Suppressor macrophage treated with lipopolysaccharide for 1 hour (primary cell): ENCODE measurements at regions not wholly inside any gene's neighbourhood (a gene's known extent, or its start where the extent isn't known, plus 50 kb on each side); places are given as distances from the start of the nearest gene placed in this dataset.

ENCODE experiments used
- DNase-seq, 3 donors: peaks; one replicate each; pipeline ENCODE4 v3.0.0-alpha.2; 2020 to 2022

- no peak for DNase-seq
These were observed 303.4 kb downstream of the RAB28 start for GRCh38 chr4:13180701-13181100.

- no peak for DNase-seq
These were observed 305.5 kb downstream of the RAB28 start for GRCh38 chr4:13178621-13179020.

- no peak for DNase-seq
These were observed 307.4 kb downstream of the RAB28 start for GRCh38 chr4:13176741-13177142.

DNA sequence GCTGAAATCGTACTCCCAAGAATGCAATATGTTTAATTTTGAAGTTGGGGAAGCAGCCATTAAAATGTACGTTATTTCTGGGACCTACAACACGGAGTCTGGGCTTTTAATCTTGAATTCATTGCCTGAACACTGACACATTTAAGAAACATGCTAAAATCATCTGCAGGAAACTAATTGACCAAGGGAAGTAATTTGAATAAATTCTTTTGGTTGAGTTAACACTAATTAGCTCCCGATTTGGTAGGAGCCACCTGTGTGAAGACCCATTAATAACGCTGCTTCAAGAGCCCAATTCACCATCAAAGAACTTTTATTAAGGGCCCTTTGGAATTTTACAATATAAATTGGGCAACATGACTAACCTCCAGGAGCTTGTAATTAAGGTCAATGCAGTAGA, 309.2 kb downstream of the RAB28 start:
- no peak for DNase-seq

- no peak for DNase-seq
These were observed 310.1 kb downstream of the RAB28 start for GRCh38 chr4:13174001-13174400.

GRCh38 chr4:13171292-13172057, 312.7 kb downstream of the RAB28 start:
- no peak for DNase-seq

DNA sequence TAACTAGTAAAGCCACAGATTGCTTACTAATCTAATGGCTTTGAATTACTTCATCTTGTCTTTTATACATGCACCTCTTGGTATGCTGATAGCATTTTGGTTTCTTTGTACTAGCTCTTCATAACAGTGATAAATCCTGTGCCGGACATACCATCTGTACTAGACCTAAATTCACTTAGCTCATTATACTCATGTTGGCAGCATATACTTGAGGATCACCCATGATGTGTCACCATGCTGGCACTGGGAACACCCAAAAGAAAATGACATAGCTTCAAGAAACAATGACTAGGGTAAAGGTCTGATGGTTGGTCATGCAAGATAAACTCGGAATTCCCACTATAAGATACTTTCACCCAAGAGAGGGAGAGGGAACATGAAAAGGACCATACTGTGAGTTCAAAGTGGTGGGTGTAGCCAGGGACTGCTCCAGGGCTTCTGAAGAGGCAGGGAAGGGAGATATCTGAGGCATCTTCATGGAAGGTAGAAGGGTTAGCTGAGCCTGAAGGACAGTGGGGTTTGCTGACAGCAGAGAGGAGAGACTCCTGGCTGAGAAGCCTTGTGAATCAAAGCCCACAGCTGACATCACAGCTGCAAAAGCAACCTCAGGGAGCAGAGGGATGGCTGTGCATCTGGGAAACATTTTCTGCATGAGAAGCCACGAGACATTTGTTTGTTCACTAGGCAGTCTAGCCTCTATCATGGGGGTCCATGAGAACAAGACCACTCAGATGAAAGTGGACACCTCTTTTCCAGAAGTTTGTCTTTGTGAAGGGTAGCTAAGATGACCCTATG, 314.2 kb downstream of the RAB28 start:
- DNase-seq, result no peak

DNA sequence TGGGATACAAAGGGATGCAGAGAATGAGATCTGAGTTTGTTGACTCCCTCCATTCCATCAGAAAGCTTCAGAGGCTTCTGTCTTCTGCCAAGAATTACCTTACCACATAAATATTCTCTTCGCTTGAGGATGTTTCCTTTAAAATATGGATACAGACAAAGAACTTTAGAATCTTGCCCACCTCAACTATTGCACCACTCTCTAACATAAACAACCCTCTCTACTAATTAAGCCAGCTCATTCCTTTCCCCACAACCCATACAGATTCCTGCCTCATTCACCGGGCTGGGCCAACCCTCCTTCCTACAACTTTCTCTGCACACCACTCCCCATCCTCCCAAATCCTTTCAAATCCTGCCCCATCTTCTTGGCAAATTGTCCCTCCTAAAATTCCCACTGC, 315.8 kb downstream of the RAB28 start:
- no peak for DNase-seq

DNA sequence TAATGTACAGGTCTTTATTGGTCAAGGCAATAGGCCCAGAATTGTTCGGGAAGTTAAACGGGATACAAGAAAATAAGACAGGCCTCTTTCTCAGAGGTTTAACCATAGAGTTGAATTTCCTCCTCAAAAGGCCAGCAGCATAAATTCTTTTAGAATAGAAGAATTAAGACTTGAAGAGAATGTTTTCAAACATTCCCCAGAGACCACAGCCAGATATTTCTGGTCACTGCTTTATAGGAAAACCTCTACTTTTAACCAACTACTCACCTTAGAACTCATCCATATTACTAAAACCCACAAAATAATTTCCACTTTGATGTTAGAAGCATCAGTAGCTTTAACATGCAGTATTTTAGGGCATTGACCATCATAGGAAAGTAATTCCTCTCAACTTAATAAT, 317.9 kb downstream of the RAB28 start:
- no peak for DNase-seq

GRCh38 chr4:13164783-13165331, 319.3 kb downstream of the RAB28 start:
- no peak for DNase-seq

DNA sequence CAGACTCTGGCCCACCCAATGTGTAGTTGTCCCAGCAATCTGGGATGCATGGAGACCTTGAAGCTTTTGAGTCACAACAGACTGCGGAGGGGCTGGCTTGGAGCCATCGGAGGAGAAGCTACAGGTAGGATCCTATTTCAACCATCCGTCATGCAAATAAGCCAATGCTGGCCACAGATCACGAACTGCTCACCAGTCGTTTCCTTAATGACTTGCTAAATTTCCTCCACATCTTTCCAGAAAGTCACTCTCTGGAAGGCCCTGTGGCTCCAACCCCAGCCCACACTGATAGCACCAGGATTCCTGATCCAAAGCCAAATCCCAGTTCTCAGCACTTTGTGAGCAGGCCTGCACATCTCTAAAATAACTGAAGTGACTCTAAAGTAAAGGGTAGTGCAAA, 321.3 kb downstream of the RAB28 start:
- no peak for DNase-seq

GRCh38 chr4:13160920-13161319, 323.2 kb downstream of the RAB28 start:
- DNase-seq, result no peak

DNA sequence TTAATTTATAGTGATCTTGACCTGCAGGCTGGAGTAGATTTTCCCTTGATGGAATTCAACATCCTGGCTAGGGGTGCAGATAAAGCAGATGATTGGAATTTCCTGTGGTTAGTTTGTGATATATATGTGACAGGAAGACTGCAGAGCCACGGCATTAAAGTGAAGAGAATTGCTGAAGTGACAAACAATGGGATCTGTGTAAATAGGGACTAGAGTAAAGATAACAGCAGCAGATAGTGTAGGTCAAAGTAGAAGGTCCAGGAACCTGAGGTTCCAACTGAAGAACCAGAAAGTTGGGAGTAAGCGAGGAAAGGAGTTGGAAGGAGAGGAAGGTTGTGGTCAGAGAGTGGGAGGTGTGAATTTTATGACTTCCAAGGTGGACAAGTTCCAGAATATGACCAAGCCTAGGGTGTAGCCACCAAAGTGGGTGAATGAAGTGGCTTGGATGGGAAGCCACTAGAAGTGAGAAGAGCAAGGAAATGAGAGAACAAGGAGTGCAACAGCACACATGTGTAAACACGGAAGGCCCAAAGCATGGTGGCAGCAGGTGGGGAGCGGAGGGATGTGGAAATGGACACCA, 325.0 kb downstream of the RAB28 start:
- no peak for DNase-seq

DNA sequence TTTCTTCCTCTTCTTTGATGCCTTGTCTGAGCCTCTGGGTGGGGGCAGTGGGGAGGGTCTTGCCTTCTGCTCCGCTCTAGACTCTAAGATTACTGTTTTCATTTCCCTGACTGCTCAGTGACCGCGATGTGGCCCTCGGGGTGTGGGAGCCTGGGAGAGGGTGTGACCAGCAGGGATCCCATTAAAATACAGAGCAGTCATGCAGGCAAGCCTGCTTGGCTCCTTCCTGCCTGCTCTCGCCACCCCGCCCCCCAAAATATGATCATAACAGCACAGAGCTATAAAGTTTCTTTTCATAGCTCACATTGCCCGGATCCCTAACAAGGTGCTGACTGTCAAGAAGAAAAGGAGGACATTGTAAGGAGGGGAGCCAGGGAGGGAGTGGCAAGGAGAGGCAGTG, 332.9 kb downstream of the RAB28 start:
- DNase-seq, result no peak

GRCh38 chr4:13143222-13144070, 340.7 kb downstream of the RAB28 start:
- no peak for DNase-seq

GRCh38 chr4:13142726-13143125, 341.4 kb downstream of the RAB28 start:
- DNase-seq, result no peak

GRCh38 chr4:13142191-13142590, 341.9 kb downstream of the RAB28 start:
- no peak for DNase-seq

DNA sequence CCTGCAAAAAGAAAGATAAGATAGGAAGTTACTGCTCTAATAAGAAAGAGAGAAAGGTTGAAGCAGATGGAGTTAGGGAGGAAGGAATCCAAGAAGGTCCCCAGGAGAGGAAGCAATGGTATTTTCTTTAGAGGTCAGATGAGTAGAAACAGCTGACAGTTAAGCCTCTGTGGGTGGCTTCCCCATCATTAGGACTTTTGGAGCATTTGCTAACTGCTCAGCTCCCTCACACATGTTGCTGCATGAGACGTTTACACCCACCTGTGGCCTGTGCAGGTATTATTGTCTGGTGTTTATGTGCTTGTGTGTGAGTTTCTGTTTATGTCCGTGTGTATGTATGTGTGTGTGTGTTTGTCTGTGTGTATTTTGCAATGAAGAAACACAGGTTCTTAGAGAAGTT, 346.8 kb downstream of the RAB28 start:
- DNase-seq, result no peak

DNA sequence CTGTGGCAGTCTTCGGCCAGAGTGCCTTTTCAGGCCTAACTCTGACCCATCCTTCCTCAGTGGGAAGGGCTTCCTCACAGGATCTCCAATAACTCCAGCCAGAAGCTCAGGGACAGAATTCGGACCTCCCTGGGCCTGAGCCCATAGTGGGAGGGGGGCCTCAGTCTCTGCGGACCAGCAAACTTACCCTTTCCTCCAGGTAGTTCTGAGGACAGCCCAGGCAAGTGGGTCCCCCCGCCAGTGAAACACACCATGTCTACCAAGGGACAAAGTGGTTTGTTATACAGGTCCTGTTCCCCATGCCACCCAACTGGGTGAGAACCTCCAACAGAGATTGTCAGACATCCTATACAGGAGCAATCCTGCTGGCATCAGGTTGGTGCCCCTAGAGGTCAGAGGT, 350.4 kb downstream of the RAB28 start:
- DNase-seq, result no peak

GRCh38 chr4:13130848-13131247, 353.3 kb downstream of the RAB28 start:
- no peak for DNase-seq

- no peak for DNase-seq
These were observed 355.0 kb downstream of the RAB28 start for GRCh38 chr4:13129095-13129494.

- DNase-seq, result no peak
These were observed 356.9 kb downstream of the RAB28 start for GRCh38 chr4:13126976-13127910.
